Upper lobe of left lung (tissue), 4 donors: ENCODE measurements at regions not wholly inside any gene's neighbourhood (a gene's known extent, or its start where the extent isn't known, plus 50 kb on each side); places are given as distances from the start of the nearest gene placed in this dataset.

ENCODE experiments used
- EP300 ChIP-seq, 4 donors: sonication (generic); formaldehyde crosslinking; IDR thresholded peaks; one replicate each; pipeline ENCODE4 v1.5.1; 2017; ENCODE audit warnings: antibody characterized with exemption in 4 of 4, control low read depth in 2 of 4
- POLR2A ChIP-seq, 4 donors: fragments of 450-650 bp; IDR thresholded peaks; one replicate each; pipeline ENCODE4 v1.5.1; 2016 to 2017; ENCODE audit warnings: antibody characterized with exemption in 4 of 4, mild to moderate bottlenecking in 2 of 4
- POLR2AphosphoS5 ChIP-seq, 2 donors: sonication (generic); formaldehyde crosslinking; IDR thresholded peaks; one replicate each; pipeline ENCODE4 v1.5.1; 2017; ENCODE audit warnings: antibody characterized with exemption in 2 of 2
- TF ChIP-seq, protein P1 (sequence below), 6 experiments: fragments of 450-650 bp in 4 of 6; fragments of 200-600 bp in 2 of 6; sonication (generic) in 2 of 6; IDR thresholded peaks; one replicate each; pipeline ENCODE4 v1.5.1; 2016 to 2019; ENCODE audit warnings: antibody characterized with exemption in 6 of 6

DNA sequence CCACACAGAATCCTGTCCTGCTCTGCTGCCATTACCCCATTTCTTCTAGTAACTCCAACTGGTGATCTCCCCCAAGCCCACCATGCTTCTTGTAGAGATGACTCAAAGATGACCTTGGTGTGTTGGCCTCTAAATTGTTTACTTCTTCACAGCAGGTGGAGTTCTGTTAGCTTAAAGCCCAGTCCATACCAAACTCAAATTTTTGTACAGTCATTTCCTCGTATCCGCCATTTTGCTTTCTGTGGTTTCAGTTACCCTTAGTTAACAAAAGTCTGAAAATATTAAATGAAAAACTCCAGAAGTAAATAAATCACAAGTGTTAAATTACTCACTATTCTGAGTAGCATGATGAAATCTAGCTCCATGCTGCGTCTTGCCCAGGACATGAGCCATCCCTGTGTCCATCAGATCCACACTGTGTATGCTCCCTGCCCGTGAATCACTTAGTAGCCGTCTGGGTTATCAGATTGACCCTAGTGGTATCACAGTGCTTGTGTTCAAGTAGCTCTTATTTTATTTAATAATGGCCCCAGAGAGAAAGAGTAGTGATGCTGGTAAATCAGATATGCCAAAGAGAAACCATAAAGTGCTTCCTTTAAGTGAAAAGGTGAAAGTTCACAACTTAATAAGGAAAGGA lies 133.3 kb upstream of the NOL4 start:
- TF ChIP-seq, protein P1, sequence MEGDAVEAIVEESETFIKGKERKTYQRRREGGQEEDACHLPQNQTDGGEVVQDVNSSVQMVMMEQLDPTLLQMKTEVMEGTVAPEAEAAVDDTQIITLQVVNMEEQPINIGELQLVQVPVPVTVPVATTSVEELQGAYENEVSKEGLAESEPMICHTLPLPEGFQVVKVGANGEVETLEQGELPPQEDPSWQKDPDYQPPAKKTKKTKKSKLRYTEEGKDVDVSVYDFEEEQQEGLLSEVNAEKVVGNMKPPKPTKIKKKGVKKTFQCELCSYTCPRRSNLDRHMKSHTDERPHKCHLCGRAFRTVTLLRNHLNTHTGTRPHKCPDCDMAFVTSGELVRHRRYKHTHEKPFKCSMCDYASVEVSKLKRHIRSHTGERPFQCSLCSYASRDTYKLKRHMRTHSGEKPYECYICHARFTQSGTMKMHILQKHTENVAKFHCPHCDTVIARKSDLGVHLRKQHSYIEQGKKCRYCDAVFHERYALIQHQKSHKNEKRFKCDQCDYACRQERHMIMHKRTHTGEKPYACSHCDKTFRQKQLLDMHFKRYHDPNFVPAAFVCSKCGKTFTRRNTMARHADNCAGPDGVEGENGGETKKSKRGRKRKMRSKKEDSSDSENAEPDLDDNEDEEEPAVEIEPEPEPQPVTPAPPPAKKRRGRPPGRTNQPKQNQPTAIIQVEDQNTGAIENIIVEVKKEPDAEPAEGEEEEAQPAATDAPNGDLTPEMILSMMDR (IDR thresholded peaks at IDR 0.05): no peak
- TF ChIP-seq POLR2A (IDR thresholded peaks at IDR 0.05) (no peak), POLR2AphosphoS5 (IDR thresholded peaks at IDR 0.05) (no peak), EP300 (IDR thresholded peaks at IDR 0.05) (no peak)
